ENCODE measurements at regions not wholly inside any gene's neighbourhood (a gene's known extent, or its start where the extent isn't known, plus 50 kb on each side); places are given as distances from the start of the nearest gene placed in this dataset.
A peak's percentile ranks its signal among the peaks of the same experiment; 100 is the strongest.

GRCh38 chr16:52212841-52213240 is 334.1 kb downstream of the TOX3 start:
- H3K4me3 Mint-ChIP-seq: no peak overlapping the region
- H3K27ac Mint-ChIP-seq: no peak overlapping the region
- ATAC-seq (no peak), DNase-seq (no peak)
- peaks cover 6 to 10% of the 10 kb centered on the region in 2 donors for H3K9me3 Mint-ChIP-seq
- no peaks in the 10 kb centered on the region for H3K4me1 Mint-ChIP-seq
- no peaks in the 10 kb centered on the region for H3K27me3 Mint-ChIP-seq

DNA sequence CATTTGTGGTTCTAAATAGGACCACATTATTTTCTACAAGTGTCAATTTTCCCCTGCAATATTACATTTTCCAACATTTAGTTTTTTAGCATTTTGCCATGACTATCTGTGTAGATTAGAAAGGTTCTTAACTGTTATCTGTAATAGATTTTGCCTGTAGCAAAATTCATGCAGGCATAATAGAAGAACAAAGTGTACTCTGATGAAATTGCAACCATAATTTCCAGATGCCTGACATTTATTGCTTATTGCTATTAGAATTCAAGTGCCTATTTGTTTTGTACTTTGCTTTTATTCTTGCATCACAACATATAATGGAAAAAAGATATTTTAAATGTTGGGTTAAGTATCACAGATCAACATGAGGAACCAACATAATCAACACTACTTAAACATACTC is 337.7 kb downstream of the TOX3 start:
- Mint-ChIP-seq H3K4me1 (no peaks in the 10 kb centered on the region), H3K9me3 (peaks cover 8% of the 10 kb centered on the region in 2 donors), H3K27me3 (no peaks in the 10 kb centered on the region), H3K27ac (no peak overlapping the region), H3K4me3 (no peak overlapping the region)
- ATAC-seq (no peak), DNase-seq (no peak)

GRCh38 chr16:52203096-52203495 is 343.8 kb downstream of the TOX3 start:
- H3K27me3 Mint-ChIP-seq: no peaks in the 10 kb centered on the region

GRCh38 chr16:52193441-52193840 is 353.5 kb downstream of the TOX3 start:
- Mint-ChIP-seq H3K27me3 (no peaks in the 10 kb centered on the region), H3K27ac (no peak overlapping the region), H3K9me3 (no peaks in the 10 kb centered on the region), H3K4me1 (no peaks in the 10 kb centered on the region), H3K4me3 (no peak overlapping the region)
- no peak for ATAC-seq
- DNase-seq: no peak

More at GRCh38 chr16:52203096-52203495, 343.8 kb downstream of the TOX3 start:
- H3K9me3 Mint-ChIP-seq: peaks cover 8 to 12% of the 10 kb centered on the region in 2 donors
- no peak overlapping the region for H3K27ac Mint-ChIP-seq
- H3K4me3 Mint-ChIP-seq: no peak overlapping the region
- DNase-seq: no peak
- no peaks in the 10 kb centered on the region for H3K4me1 Mint-ChIP-seq
- no peak for ATAC-seq

- no peak overlapping the region for H3K4me3 Mint-ChIP-seq
- ATAC-seq (no peak), DNase-seq (peak; percentile 37 to 44)
- H3K27me3 Mint-ChIP-seq: no peaks in the 10 kb centered on the region
- H3K27ac Mint-ChIP-seq: no peak overlapping the region
- H3K9me3 Mint-ChIP-seq: no peaks in the 10 kb centered on the region
- H3K4me1 Mint-ChIP-seq: no peaks in the 10 kb centered on the region
These were observed 355.3 kb downstream of the TOX3 start for GRCh38 chr16:52191531-52192134.

DNA sequence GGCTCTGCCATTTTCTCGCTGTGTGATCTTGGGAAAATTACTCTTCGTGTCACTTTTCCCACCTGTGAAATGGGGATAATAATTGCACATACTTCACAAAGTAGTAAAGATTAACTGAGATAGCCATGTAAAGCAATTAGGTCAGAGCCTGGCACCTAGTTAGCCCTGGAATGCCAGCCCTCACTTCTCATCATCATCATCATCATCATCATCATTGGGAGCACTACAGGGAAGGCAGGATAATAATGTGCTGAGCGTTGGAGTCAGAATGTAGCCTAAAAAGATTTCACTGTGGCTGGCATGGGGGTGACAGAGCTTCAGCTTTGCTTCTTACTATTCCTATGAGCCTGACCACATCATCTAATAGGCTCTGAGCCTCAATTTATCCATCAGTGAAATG is 362.6 kb downstream of the TOX3 start:
- H3K9me3 Mint-ChIP-seq: peaks cover 0 to 12% of the 10 kb centered on the region in 2 donors
- H3K27me3 Mint-ChIP-seq: no peaks in the 10 kb centered on the region
- DNase-seq (no peak), ATAC-seq (no peak)
- no peak overlapping the region for H3K27ac Mint-ChIP-seq
- H3K4me3 Mint-ChIP-seq: no peak overlapping the region
- no peaks in the 10 kb centered on the region for H3K4me1 Mint-ChIP-seq

GRCh38 chr16:52182840-52183239 is 364.1 kb downstream of the TOX3 start:
- no peaks in the 10 kb centered on the region for H3K27me3 Mint-ChIP-seq
- no peak overlapping the region for H3K4me3 Mint-ChIP-seq
- DNase-seq (no peak), ATAC-seq (no peak)
- H3K9me3 Mint-ChIP-seq: peaks cover 0 to 12% of the 10 kb centered on the region in 2 donors
- no peak overlapping the region for H3K27ac Mint-ChIP-seq
- H3K4me1 Mint-ChIP-seq: no peaks in the 10 kb centered on the region

DNA sequence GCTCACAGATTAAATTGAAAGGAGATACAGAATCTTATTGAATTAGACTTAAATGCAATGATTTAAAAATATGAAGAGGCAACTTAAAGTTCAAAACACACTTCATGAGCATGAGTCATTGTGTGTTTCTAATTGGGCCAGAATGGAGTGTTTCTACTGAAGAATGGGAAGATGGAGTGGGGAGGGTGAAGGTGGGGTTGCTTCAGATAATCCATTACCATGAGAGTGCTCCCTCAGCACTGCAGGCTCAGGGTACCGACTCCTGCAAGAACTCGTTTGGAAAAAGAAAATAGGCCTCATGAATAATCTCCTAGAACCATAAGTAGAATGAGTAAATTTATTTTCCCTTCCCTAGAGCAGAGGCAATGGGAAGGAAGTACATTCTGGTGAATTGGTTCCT is 372.8 kb downstream of the TOX3 start:
- DNase-seq (no peak), ATAC-seq (no peak)
- peaks cover 0 to 13% of the 10 kb centered on the region in 2 donors for H3K9me3 Mint-ChIP-seq
- H3K27me3 Mint-ChIP-seq: no peaks in the 10 kb centered on the region
- H3K4me1 Mint-ChIP-seq: no peaks in the 10 kb centered on the region
- no peak overlapping the region for H3K27ac Mint-ChIP-seq
- H3K4me3 Mint-ChIP-seq: no peak overlapping the region

- H3K27me3 Mint-ChIP-seq: no peaks in the 10 kb centered on the region
- H3K4me1 Mint-ChIP-seq: no peaks in the 10 kb centered on the region
- DNase-seq: no peak
- H3K27ac Mint-ChIP-seq: no peak overlapping the region
- H3K4me3 Mint-ChIP-seq: no peak overlapping the region
- peaks cover 5 to 13% of the 10 kb centered on the region in 2 donors for H3K9me3 Mint-ChIP-seq
- ATAC-seq: no peak
These were observed 375.5 kb downstream of the TOX3 start for GRCh38 chr16:52171481-52171880.

DNA sequence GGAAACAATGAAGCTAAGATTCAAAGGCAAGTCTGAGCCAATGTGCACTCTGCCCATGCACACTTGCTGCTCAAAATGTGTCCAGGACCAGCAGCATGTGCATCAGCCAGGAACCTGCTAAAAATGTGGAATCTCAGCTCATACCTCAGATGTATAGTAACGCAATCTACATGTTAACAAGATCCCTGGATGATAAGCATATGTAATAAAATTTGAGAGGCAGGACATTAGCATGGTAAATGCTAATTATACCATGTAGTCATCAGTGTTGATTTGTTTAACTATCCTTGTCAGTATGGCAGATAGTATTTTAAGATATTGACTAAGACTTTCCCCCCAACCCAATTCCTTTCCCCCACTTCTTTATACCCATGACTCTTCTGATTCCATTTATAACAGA is 379.6 kb downstream of the TOX3 start:
- no peak for ATAC-seq
- no peak overlapping the region for H3K27ac Mint-ChIP-seq
- no peak overlapping the region for H3K4me3 Mint-ChIP-seq
- H3K4me1 Mint-ChIP-seq: no peaks in the 10 kb centered on the region
- DNase-seq: no peak
- no peaks in the 10 kb centered on the region for H3K27me3 Mint-ChIP-seq
- peaks cover 2 to 5% of the 10 kb centered on the region in 2 donors for H3K9me3 Mint-ChIP-seq

DNA sequence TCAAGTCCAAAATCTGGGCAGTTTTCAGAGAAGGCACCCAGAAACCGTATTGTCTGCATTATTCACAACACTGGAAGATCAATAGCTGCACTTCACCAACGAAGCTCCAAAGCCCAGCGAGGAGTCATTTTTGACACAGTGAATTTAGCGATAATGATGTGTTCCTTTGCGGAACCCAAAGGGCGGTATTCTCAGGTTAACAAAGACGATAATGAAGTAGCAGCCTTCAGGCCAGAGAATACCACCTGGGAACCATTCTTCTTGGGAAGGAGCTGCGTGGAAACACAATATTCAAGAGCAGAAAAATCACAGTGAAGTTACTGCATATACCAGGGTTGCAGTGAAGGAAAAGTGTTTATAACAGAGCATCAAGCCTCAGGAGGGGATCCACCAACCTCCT is 381.0 kb downstream of the TOX3 start:
- H3K9me3 Mint-ChIP-seq: peaks cover 0 to 5% of the 10 kb centered on the region in 2 donors
- no peaks in the 10 kb centered on the region for H3K27me3 Mint-ChIP-seq
- H3K4me1 Mint-ChIP-seq: no peaks in the 10 kb centered on the region
- ATAC-seq (no peak), DNase-seq (no peak)
- H3K4me3 Mint-ChIP-seq: no peak overlapping the region
- no peak overlapping the region for H3K27ac Mint-ChIP-seq

- Mint-ChIP-seq H3K4me1 (no peaks in the 10 kb centered on the region), H3K27me3 (no peaks in the 10 kb centered on the region), H3K9me3 (peaks cover 0 to 5% of the 10 kb centered on the region in 2 donors), H3K4me3 (no peak overlapping the region), H3K27ac (no peak overlapping the region)
- DNase-seq: no peak
- no peak for ATAC-seq
These were observed 397.9 kb downstream of the TOX3 start for GRCh38 chr16:52149003-52149402.

DNA sequence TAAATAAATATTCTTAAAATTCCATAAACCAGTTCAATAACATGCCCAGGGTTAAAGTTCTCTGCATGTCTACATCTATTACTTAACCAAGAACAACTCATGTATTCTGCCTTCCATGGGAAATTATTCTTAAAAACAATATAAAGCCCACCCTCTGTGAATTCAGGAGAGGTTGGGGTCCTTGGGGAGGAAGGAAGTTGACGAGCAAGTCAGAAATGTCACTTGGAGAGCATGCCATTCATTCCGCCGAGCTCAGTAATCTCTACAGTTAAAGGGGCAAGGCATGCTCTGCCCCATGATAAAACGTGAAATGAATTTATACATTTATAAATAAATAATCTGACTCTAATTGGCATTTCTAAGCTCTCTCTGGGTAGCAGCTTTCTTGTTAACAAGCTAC is 405.1 kb downstream of the TOX3 start:
- H3K27me3 Mint-ChIP-seq: no peaks in the 10 kb centered on the region
- peaks cover 0 to 8% of the 10 kb centered on the region in 2 donors for H3K9me3 Mint-ChIP-seq
- no peak overlapping the region for H3K27ac Mint-ChIP-seq
- ATAC-seq: no peak
- H3K4me3 Mint-ChIP-seq: no peak overlapping the region
- H3K4me1 Mint-ChIP-seq: no peaks in the 10 kb centered on the region
- no peak for DNase-seq

DNA sequence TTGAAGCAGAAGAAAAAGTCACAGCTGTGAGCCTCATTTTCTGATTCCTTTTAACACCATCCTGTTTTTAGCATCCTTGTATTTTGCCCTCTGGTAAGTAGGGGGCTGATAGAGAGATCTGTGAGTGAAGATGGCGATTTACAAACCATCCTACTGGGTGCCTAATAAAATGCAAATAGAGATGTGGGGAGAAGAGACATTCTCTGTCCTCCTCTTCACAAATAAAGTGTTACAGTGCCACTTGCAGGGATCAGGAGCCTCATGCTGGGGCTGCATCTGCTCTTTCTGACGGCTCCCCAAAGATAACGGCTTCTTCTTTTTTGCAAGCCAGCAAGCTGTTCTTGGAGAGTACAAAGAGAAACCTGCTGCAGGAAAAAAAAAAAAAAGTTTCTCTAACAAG is 418.6 kb downstream of the TOX3 start:
- no peaks in the 10 kb centered on the region for H3K27me3 Mint-ChIP-seq
- H3K27ac Mint-ChIP-seq: no peak overlapping the region
- no peak for ATAC-seq
- peaks cover under 1 to 20% of the 10 kb centered on the region in 2 donors for H3K9me3 Mint-ChIP-seq
- no peak overlapping the region for H3K4me3 Mint-ChIP-seq
- H3K4me1 Mint-ChIP-seq: no peaks in the 10 kb centered on the region
- DNase-seq: no peak

DNA sequence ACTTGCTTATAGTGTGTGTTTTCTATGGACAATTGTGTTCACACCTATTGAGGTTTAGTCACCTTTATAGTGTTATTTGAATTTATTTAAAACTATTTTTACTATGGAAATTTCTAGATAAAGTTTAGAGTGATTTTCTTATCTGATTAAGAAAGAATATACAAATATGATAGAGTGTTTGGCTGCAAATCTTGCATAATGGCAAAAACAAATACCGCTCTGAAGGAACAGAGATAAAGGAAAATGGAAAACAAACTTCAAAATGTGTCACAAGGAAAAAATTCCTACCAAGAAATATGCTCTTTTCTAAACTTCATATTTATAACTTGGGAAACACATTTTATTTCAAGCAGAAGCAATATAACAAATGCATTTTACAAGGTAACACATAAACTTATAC is 423.1 kb downstream of the TOX3 start:
- Mint-ChIP-seq H3K4me3 (no peak overlapping the region), H3K27ac (no peak overlapping the region)
- no peak for ATAC-seq

GRCh38 chr16:52123061-52123839 is 423.7 kb downstream of the TOX3 start:
- H3K4me1 Mint-ChIP-seq: no peaks in the 10 kb centered on the region
- H3K4me3 Mint-ChIP-seq: no peak overlapping the region
- H3K27ac Mint-ChIP-seq: no peak overlapping the region
- H3K27me3 Mint-ChIP-seq: no peaks in the 10 kb centered on the region
- peaks cover 24 to 28% of the 10 kb centered on the region in 2 donors for H3K9me3 Mint-ChIP-seq
- DNase-seq (no peak), ATAC-seq (no peak)

More for the DNA sequence above, 423.1 kb downstream of the TOX3 start:
- Mint-ChIP-seq H3K27me3 (no peaks in the 10 kb centered on the region), H3K9me3 (peaks cover 22 to 23% of the 10 kb centered on the region in 2 donors), H3K4me1 (no peaks in the 10 kb centered on the region)
- DNase-seq: no peak

All from stimulated activated naive CD8-positive, alpha-beta T cell treated with anti-CD3 and anti-CD28 coated beads, Interleukin-15, amount 100 ng/mL, for 72 hours (primary cell).